ENCODE measurements at regions not wholly inside any gene's neighbourhood (a gene's known extent, or its start where the extent isn't known, plus 50 kb on each side); places are given as distances from the start of the nearest gene placed in this dataset.
"Not testable (repeated sequence)": the region's sequence is repeated elsewhere in the genome, so short reads cannot be mapped to it uniquely, and the experiment has no call there.

- not testable (repeated sequence) for H3K4me2 ChIP-seq (ENCODE audit: low read length); H3K36me3 Mint-ChIP-seq (ENCODE audit: low read depth, unreplicated experiment); DNase-seq (ENCODE audit: low read depth); H3K9ac ChIP-seq (ENCODE audit: low read length); H3K27ac Mint-ChIP-seq (ENCODE audit: unreplicated experiment); H3K4me1 ChIP-seq (ENCODE audit: insufficient read depth, low read length); H3K27me3 Mint-ChIP-seq (ENCODE audit: low read depth, unreplicated experiment); H3K9me3 ChIP-seq (ENCODE audit: insufficient read depth, low read depth, low read length); H3K79me2 ChIP-seq (ENCODE audit: insufficient read depth, low read length); H3K36me3 ChIP-seq (ENCODE audit: insufficient read depth, low read length); H4K20me1 ChIP-seq (ENCODE audit: insufficient read depth, low read length); H3K4me3 Mint-ChIP-seq (ENCODE audit: unreplicated experiment); FAIRE-seq; H3K4me3 ChIP-seq (ENCODE audit: insufficient read depth, low read depth, low read length); H3K4me1 Mint-ChIP-seq (ENCODE audit: low read depth, unreplicated experiment); H2AFZ ChIP-seq (ENCODE audit: low read depth, low read length); H3K27ac ChIP-seq (ENCODE audit: low read depth, low read length); H3K27me3 ChIP-seq (ENCODE audit: insufficient read depth, low read length); H3K9me3 Mint-ChIP-seq (ENCODE audit: unreplicated experiment)
Measured at GRCh38 chr7:51389952-51390351, 73.3 kb upstream of the COBL start.

- not testable (repeated sequence) for H3K4me3 ChIP-seq (ENCODE audit: insufficient read depth, low read depth, low read length); H3K9ac ChIP-seq (ENCODE audit: low read length); H3K4me3 Mint-ChIP-seq (ENCODE audit: unreplicated experiment); FAIRE-seq; H3K9me3 ChIP-seq (ENCODE audit: insufficient read depth, low read depth, low read length); H3K27ac Mint-ChIP-seq (ENCODE audit: unreplicated experiment); H3K27me3 ChIP-seq (ENCODE audit: insufficient read depth, low read length); H4K20me1 ChIP-seq (ENCODE audit: insufficient read depth, low read length); H3K4me1 ChIP-seq (ENCODE audit: insufficient read depth, low read length); H3K27me3 Mint-ChIP-seq (ENCODE audit: low read depth, unreplicated experiment); H3K36me3 Mint-ChIP-seq (ENCODE audit: low read depth, unreplicated experiment); H3K36me3 ChIP-seq (ENCODE audit: insufficient read depth, low read length); H3K27ac ChIP-seq (ENCODE audit: low read depth, low read length); DNase-seq (ENCODE audit: low read depth); H3K4me2 ChIP-seq (ENCODE audit: low read length); H3K9me3 Mint-ChIP-seq (ENCODE audit: unreplicated experiment); H2AFZ ChIP-seq (ENCODE audit: low read depth, low read length); H3K4me1 Mint-ChIP-seq (ENCODE audit: low read depth, unreplicated experiment); H3K79me2 ChIP-seq (ENCODE audit: insufficient read depth, low read length)
Measured at GRCh38 chr7:51389216-51389812, 72.7 kb upstream of the COBL start.

- not testable (repeated sequence) for H3K4me3 ChIP-seq (ENCODE audit: insufficient read depth, low read depth, low read length); DNase-seq (ENCODE audit: low read depth); H3K4me1 ChIP-seq (ENCODE audit: insufficient read depth, low read length); H3K36me3 ChIP-seq (ENCODE audit: insufficient read depth, low read length); H3K4me1 Mint-ChIP-seq (ENCODE audit: low read depth, unreplicated experiment); H4K20me1 ChIP-seq (ENCODE audit: insufficient read depth, low read length); H3K27ac ChIP-seq (ENCODE audit: low read depth, low read length); H3K79me2 ChIP-seq (ENCODE audit: insufficient read depth, low read length); H3K9me3 ChIP-seq (ENCODE audit: insufficient read depth, low read depth, low read length); H3K9ac ChIP-seq (ENCODE audit: low read length); H3K4me2 ChIP-seq (ENCODE audit: low read length); H3K27me3 Mint-ChIP-seq (ENCODE audit: low read depth, unreplicated experiment); H3K9me3 Mint-ChIP-seq (ENCODE audit: unreplicated experiment); H2AFZ ChIP-seq (ENCODE audit: low read depth, low read length); H3K4me3 Mint-ChIP-seq (ENCODE audit: unreplicated experiment); H3K27me3 ChIP-seq (ENCODE audit: insufficient read depth, low read length); FAIRE-seq; H3K27ac Mint-ChIP-seq (ENCODE audit: unreplicated experiment); H3K36me3 Mint-ChIP-seq (ENCODE audit: low read depth, unreplicated experiment)
Measured at GRCh38 chr7:51388241-51388640, 71.6 kb upstream of the COBL start.

- not testable (repeated sequence) for H3K36me3 Mint-ChIP-seq (ENCODE audit: low read depth, unreplicated experiment); FAIRE-seq; H3K36me3 ChIP-seq (ENCODE audit: insufficient read depth, low read length); H3K79me2 ChIP-seq (ENCODE audit: insufficient read depth, low read length); H3K27ac ChIP-seq (ENCODE audit: low read depth, low read length); H3K9ac ChIP-seq (ENCODE audit: low read length); H3K4me3 Mint-ChIP-seq (ENCODE audit: unreplicated experiment); H3K4me2 ChIP-seq (ENCODE audit: low read length); H2AFZ ChIP-seq (ENCODE audit: low read depth, low read length); H3K27me3 ChIP-seq (ENCODE audit: insufficient read depth, low read length); H3K27ac Mint-ChIP-seq (ENCODE audit: unreplicated experiment); DNase-seq (ENCODE audit: low read depth); H3K4me1 Mint-ChIP-seq (ENCODE audit: low read depth, unreplicated experiment); H3K9me3 ChIP-seq (ENCODE audit: insufficient read depth, low read depth, low read length); H4K20me1 ChIP-seq (ENCODE audit: insufficient read depth, low read length); H3K4me3 ChIP-seq (ENCODE audit: insufficient read depth, low read depth, low read length); H3K9me3 Mint-ChIP-seq (ENCODE audit: unreplicated experiment); H3K27me3 Mint-ChIP-seq (ENCODE audit: low read depth, unreplicated experiment); H3K4me1 ChIP-seq (ENCODE audit: insufficient read depth, low read length)
Measured at GRCh38 chr7:51386806-51387568, 70.4 kb upstream of the COBL start.

GRCh38 chr7:51386184-51386583 is 69.6 kb upstream of the COBL start:
- not testable (repeated sequence) for H3K4me1 ChIP-seq (ENCODE audit: insufficient read depth, low read length); H3K27me3 Mint-ChIP-seq (ENCODE audit: low read depth, unreplicated experiment); H3K27me3 ChIP-seq (ENCODE audit: insufficient read depth, low read length); DNase-seq (ENCODE audit: low read depth); H3K4me1 Mint-ChIP-seq (ENCODE audit: low read depth, unreplicated experiment); H3K79me2 ChIP-seq (ENCODE audit: insufficient read depth, low read length); H3K36me3 ChIP-seq (ENCODE audit: insufficient read depth, low read length); H3K9me3 Mint-ChIP-seq (ENCODE audit: unreplicated experiment); H3K9me3 ChIP-seq (ENCODE audit: insufficient read depth, low read depth, low read length); H4K20me1 ChIP-seq (ENCODE audit: insufficient read depth, low read length); H3K27ac Mint-ChIP-seq (ENCODE audit: unreplicated experiment); H3K4me3 Mint-ChIP-seq (ENCODE audit: unreplicated experiment); FAIRE-seq; H3K36me3 Mint-ChIP-seq (ENCODE audit: low read depth, unreplicated experiment); H3K4me2 ChIP-seq (ENCODE audit: low read length); H3K4me3 ChIP-seq (ENCODE audit: insufficient read depth, low read depth, low read length); H2AFZ ChIP-seq (ENCODE audit: low read depth, low read length); H3K9ac ChIP-seq (ENCODE audit: low read length); H3K27ac ChIP-seq (ENCODE audit: low read depth, low read length)

- not testable (repeated sequence) for DNase-seq (ENCODE audit: low read depth); H3K9me3 ChIP-seq (ENCODE audit: insufficient read depth, low read depth, low read length); H3K79me2 ChIP-seq (ENCODE audit: insufficient read depth, low read length); H3K9me3 Mint-ChIP-seq (ENCODE audit: unreplicated experiment); FAIRE-seq; H3K27ac Mint-ChIP-seq (ENCODE audit: unreplicated experiment); H3K27me3 Mint-ChIP-seq (ENCODE audit: low read depth, unreplicated experiment); H3K27me3 ChIP-seq (ENCODE audit: insufficient read depth, low read length); H3K4me3 ChIP-seq (ENCODE audit: insufficient read depth, low read depth, low read length); H4K20me1 ChIP-seq (ENCODE audit: insufficient read depth, low read length); H3K4me1 ChIP-seq (ENCODE audit: insufficient read depth, low read length); H3K4me3 Mint-ChIP-seq (ENCODE audit: unreplicated experiment); H3K36me3 Mint-ChIP-seq (ENCODE audit: low read depth, unreplicated experiment); H3K36me3 ChIP-seq (ENCODE audit: insufficient read depth, low read length); H3K27ac ChIP-seq (ENCODE audit: low read depth, low read length); H3K9ac ChIP-seq (ENCODE audit: low read length); H3K4me2 ChIP-seq (ENCODE audit: low read length); H2AFZ ChIP-seq (ENCODE audit: low read depth, low read length); H3K4me1 Mint-ChIP-seq (ENCODE audit: low read depth, unreplicated experiment)
Measured at GRCh38 chr7:51382243-51382642, 65.6 kb upstream of the COBL start.

Measured in astrocyte (in vitro differentiated cells and primary cell).